Posterior cingulate gyrus (tissue), 11 donors: ENCODE measurements at regions not wholly inside any gene's neighbourhood (a gene's known extent, or its start where the extent isn't known, plus 50 kb on each side); places are given as distances from the start of the nearest gene placed in this dataset.
A peak's percentile ranks its signal among the peaks of the same experiment; 100 is the strongest.

Source experiments
- DNase-seq, 10 donors: peaks; one replicate each; pipeline versions ENCODE4 v3.0.0 to v3.0.0-alpha.2; 2020 to 2021; ENCODE audit warnings: mixed read lengths in 3 of 10
- intact Hi-C: fragments of 100-400 bp; cut with DNase I; formaldehyde crosslinking; loops from one replicate; pipeline ENCODE4 v1.15.1; 2023

GRCh38 chr20:63129376-63129965 lies 86.5 kb downstream of the YTHDF1 start:
- peak in 2 of 10 donors; percentile 4 to 16 for DNase-seq
- intact Hi-C loops = no loop called here

DNA sequence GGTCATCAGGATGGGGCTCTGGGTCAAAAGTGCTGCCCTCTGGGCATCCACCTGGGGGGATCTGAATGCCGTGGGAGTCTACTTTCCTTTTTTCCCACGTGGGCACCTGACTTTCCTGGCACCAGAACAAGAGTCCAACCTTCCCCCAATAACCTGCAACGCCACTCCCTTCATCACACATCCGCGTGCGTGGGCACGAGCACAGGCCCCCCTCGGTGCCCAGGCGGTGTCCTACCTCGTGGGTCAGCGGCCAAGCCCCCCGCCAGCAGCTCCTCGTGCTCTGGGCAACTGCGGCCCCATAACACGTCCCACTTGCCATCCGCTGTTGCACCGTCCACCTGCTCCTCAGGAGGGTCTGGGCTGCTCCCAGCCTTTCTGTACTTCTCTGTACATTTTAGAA lies 87.0 kb downstream of the YTHDF1 start:
- DNase-seq = peak in 4 of 10 donors; percentile 2 to 72 (median 55)
- intact Hi-C loops = no loop called here

DNA sequence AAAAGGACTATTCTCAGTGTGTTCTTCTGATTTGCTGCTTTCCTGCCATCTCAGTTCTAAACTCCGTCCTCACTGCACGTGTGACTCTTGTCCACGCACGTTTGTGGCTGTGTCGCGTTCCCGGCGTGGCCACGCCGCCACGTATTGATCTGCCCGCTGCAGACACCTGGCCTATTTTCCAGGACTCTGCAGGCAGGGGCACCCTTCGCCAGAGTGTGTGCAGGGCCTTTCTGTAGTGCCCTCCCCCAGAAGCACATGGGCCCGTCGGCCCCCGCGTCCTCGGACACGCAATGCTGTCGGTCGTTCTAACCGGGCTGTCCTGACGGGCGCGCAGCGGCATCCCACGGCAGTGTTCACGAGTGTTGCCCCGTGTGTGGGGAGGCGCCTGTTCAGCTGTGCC lies 87.6 kb downstream of the YTHDF1 start:
- DNase-seq = peak in 4 of 10 donors; percentile 1 to 72 (median 47)
- intact Hi-C loops = no loop called here

GRCh38 chr20:63127700-63128364 lies 88.1 kb downstream of the YTHDF1 start:
- intact Hi-C loops = no loop called here
- peak in 3 of 10 donors; percentile 5 to 55 (median 22) for DNase-seq

GRCh38 chr20:63126876-63127699 lies 88.8 kb downstream of the YTHDF1 start:
- intact Hi-C loops = no loop called here
- peak in 5 of 10 donors; percentile 9 to 77 (median 63) for DNase-seq

GRCh38 chr20:63125838-63126601 lies 89.9 kb downstream of the YTHDF1 start:
- intact Hi-C loops = no loop called here
- peak in 5 of 10 donors; percentile 2 to 68 (median 51) for DNase-seq

- intact Hi-C loops = no loop called here
- no peak for DNase-seq
Observed at GRCh38 chr20:63125581-63125837, 90.4 kb downstream of the YTHDF1 start.

DNA sequence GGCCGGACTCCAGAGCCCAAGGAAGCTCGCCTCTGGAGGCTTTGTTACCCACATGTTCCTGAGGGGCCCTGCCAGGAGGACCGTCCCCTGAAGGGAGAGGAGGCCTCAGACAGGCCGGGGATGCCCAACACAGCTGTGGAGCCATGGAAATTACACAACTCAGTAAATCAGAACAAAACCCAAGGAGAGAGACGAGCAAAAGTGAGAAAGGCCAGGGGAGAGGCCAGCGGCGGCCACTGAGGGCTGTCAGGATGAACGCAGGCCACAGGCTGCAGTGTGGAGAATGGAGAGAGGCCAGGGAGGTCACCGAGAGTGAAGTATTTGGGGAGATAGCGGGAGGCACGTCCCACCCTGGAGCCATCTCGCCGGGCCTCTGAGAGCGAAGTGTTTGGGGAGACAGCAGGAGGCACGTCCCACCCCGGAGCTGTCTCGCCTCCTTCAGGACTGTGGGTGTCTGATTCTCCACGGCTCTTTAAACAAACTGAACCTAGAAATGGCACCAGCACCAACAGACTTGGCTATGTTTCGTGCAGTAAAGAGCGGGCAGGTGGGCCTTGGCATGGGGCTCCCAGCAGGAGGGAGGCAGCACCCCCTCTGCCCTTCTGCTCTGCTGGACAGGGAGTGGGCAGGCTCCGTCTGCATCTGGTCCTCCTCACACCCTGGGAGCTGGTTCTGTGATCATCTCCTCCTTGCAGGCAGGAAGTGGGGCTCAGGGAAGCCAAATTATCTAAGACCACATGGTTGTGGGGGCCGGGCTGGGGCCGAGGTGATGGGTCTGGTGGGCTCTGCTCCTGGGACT lies 91.0 kb downstream of the YTHDF1 start:
- intact Hi-C loops = no loop called here
- DNase-seq = peak in 4 of 10 donors; percentile 4 to 70 (median 50)

- DNase-seq = peak in 5 of 10 donors; percentile 2 to 77 (median 36)
- intact Hi-C loops = no loop called here
Observed at GRCh38 chr20:63124092-63124781, 91.7 kb downstream of the YTHDF1 start.

GRCh38 chr20:63123331-63123741 lies 92.6 kb downstream of the YTHDF1 start:
- DNase-seq = peak in 3 of 10 donors; percentile 37 to 63 (median 56)
- intact Hi-C loops = no loop called here

GRCh38 chr20:63122626-63123025 lies 93.3 kb downstream of the YTHDF1 start:
- DNase-seq = peak in 1 of 10 donors; percentile 38
- intact Hi-C loops = no loop called here

- intact Hi-C loops = no loop called here
- DNase-seq = peak in 4 of 10 donors; percentile 13 to 80 (median 57)
Observed at GRCh38 chr20:63121749-63122405, 94.1 kb downstream of the YTHDF1 start.

- intact Hi-C loops = no loop called here
- peak in 4 of 10 donors; percentile 4 to 66 (median 56) for DNase-seq
Observed at GRCh38 chr20:63121246-63121645, 94.7 kb downstream of the YTHDF1 start.

DNA sequence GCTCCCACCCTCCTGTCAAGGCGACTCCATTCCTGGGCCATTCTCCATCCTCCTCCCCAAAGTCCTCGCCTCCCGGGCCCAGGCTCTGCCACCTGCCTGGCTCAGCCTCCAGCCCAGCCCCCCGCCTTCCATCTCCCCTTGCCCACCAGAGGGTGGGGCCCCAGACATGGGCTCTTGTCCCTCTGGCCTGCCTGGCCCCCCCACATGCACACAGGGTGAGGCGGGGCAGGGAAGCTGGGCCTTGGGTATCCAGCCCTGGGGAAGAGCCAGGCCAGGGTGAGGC lies 95.2 kb downstream of the YTHDF1 start:
- intact Hi-C loops = no loop called here
- DNase-seq = peak in 4 of 10 donors; percentile 1 to 72 (median 62)

GRCh38 chr20:63119963-63120807 lies 95.7 kb downstream of the YTHDF1 start:
- intact Hi-C loops = no loop called here
- DNase-seq = peak in 5 of 10 donors; percentile 3 to 76 (median 62)

DNA sequence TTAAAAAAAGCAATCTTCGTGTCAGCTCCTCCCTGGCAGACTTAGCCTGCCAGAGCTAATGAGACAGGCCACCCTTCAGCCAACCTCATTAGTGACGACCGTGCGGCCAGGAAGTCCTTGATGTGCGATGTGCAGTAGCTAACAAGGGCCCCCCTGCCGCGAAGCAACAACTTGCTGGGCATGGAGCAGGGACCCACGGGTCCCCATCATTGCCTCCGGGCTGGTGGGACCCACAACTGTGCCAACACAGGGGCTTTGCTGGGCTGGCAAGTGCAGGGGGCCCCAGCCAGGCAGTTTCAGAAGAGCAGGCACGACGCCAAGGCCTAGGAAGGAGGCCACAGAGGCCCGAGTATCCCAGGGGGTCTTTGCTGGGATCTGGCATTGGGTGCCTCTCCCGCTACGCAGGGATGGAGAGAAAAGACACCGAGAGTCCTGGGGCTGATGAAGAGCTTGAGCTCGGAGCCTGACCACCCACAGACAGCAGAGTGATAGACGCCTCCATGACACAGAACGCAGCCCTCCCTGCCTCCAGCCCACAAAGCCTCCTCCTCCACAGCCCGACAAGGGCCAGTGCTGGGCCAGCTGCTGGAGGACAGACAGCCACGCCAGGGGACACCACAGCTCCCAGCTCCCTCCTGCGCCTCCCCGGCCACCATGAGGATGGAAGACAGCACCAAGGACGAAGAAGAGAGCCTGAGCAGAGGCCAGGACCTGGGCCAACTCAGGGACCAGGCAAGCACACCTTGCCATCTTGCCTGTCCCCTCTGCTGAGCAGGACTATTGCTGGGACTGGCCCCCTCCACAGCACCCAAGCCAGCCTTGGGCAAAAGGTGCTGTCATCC lies 96.6 kb downstream of the YTHDF1 start:
- DNase-seq = peak in 4 of 10 donors; percentile 21 to 79 (median 60)
- intact Hi-C loops = no loop called here
